ENCODE measurements at regions not wholly inside any gene's neighbourhood (a gene's known extent, or its start where the extent isn't known, plus 50 kb on each side); places are given as distances from the start of the nearest gene placed in this dataset.
"Not testable (repeated sequence)": the region's sequence is repeated elsewhere in the genome, so short reads cannot be mapped to it uniquely, and the experiment has no call there.

DNA sequence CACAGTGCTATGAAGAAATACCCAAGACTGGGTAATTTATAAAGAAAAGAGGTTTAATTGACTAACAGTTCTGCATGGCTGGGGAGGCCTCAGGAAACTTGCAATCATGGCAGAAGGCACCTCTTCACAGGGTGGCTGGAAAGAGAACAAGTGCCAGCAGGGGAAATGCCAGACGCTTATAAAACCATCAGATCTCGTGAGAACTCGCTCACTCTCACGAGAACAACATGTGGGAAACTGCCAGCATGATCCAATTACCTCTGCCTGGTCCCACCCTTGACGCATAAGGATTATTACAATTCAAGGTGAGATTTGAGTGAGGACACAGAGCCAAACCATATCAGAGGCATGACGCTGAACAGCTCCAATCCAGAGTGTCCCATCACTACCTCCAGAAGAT, 73.7 kb upstream of the RPL38 start:
- DNase-seq = not testable (repeated sequence)

DNA sequence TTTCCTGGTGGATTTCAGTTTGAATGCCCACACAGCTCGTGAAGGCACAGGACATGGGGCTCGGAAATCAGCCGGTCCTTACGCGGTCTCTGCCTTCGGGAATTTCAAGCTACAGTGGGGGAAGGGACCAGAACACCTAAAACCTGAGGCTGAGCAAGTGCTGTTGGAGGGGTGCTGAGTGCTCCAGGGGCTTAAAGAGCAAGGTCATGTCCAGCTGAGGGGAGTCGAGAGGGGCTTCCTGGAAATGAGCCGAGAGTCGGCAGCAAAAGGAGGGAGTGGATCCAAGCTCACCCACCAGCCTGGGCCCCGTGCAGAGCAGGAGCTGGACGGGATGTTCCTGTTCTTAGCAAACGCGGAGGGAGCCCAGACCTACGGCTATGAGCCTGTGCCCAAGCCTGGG, 73.2 kb upstream of the RPL38 start:
- no peak for DNase-seq

- DNase-seq = no peak
Observed at GRCh38 chr17:74130841-74131240, 72.6 kb upstream of the RPL38 start.

DNA sequence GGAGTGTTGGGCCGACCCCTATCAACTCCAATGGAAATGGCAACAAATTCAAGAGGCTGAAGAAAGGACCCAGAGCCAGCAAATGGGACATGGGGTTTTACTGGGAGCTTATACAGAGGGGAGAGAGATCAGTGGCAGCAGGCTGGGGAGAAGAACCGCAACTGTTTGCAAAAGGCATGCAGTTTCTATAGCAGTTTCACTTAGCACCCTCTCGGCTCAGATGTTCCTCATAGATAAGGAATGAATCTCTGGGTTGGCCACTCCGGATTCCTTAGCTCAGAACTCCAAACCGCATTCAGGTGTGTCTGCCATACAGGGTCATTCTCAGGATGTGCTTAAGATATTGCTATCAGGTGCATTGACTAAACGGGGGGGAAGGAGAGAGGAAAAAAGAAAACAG, 71.1 kb upstream of the RPL38 start:
- DNase-seq = no peak

DNA sequence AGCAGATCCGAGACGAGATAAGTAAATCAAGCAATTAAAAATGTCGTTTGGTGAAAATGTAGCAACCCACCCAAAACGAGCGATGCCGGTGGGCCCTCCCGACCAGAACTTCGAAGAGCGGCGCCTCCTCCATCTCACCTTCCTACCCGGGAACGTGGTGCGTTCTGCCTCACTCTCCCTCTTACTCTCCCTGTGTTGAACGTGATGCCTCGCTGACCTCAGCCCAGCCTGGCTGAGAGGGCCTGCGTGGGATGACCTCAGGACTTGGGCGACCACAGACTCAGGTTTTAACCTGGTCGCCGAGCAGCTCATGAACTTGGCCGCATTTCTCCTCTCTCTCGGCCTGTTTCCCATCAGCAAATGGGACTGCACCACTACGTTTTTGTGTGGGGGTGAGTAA, 69.7 kb upstream of the RPL38 start:
- no peak for DNase-seq

GRCh38 chr17:74134234-74134633, 69.2 kb upstream of the RPL38 start:
- not testable (repeated sequence) for DNase-seq

DNA sequence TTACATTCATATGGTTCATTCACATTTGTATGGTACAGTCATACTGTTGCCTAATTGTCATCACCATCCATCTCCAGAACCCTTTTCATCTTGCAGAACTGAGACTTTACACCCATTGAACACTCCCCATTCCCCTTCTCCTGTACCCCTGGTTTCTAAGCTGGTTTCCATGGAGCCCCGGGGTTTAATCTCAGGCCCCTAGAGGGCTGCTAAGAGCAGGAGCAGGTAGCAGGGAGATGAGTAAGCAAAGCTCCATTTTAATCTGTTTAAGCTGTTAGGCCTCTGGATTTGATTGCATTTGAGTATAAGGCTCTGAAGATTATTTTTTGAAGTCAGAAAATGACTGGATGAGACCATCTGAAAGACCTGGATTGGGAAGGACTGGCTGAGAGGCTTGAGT, 68.5 kb upstream of the RPL38 start:
- DNase-seq = no peak

- DNase-seq = no peak
Observed at GRCh38 chr17:74135391-74136167, 67.9 kb upstream of the RPL38 start.

- no peak for DNase-seq
Observed at GRCh38 chr17:74137416-74137815, 66.1 kb upstream of the RPL38 start.

DNA sequence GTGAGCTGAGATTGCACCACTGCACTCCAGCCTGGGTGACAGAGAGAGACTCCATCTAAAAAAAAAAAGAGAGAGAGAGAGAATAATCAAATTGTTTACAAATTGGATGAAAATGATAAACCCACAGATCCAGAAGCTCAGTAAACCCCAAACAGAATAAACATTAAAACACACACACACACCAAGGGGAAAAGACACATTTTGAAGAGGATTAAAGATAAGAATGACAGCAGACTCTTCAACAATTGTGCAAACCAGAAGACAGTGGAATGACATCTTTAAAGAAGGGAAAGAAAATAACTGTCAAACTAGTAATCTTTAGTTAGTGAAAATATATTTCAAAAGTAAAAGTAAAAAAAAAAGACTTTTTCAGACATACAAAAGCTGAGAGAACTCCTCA, 64.4 kb upstream of the RPL38 start:
- DNase-seq = no peak

DNA sequence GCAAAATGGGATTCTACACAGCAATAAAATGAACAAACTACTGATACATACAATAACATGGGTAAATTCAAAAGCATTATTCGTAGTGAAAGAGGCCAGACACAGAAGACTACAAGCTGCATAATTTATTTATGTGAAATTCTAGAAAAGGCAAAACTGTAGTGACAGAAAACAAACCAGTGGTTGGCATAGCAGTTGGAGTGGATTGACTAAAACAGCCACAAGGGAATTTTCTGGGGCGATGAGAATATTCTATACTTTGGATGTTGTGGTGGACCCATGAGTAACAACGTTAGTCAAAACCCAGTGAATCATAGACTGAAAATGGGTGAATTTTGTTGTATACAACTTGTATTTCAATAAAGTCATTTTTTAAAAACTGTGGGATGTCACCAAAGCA, 63.2 kb upstream of the RPL38 start:
- DNase-seq = no peak

DNA sequence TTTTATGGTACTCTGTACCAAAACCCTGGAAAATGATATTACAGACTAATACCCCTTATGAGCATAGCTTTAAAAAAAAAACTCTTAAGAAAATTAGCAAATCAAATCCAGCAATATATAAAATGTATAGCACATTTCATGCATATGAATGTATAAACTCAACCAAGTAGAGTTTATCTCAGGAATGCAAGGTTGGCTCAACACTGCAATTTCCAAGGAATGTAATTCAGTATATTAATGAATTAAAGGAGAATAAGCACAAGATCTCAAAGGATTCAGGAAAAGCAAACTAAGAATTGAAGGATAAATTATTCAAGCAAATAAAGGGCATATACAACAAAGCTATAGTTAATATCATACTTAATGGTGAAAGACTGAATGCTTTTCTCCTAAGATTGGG, 61.9 kb upstream of the RPL38 start:
- DNase-seq = no peak

- not testable (repeated sequence) for DNase-seq
Observed at GRCh38 chr17:74143318-74143717, 60.2 kb upstream of the RPL38 start.

DNA sequence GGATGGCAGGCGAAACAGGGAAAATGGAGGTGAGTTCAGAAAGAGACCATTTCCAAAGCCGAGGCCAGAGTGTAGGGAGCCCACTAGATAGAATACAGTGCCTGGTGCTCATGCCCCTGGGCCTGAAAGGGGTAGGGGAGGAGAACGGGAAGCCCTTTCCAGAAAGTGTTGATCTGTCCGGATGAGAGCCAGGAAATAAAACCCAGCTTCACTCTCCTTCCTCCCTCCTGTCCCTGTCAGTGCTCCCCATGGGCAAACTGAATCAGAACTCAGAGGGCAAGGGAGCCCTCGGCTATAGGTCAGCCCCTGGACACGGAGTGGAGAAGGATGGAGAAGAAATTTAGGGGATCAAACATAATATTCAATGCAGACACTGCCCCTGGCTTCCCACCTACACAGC, 57.7 kb upstream of the RPL38 start:
- DNase-seq = no peak

DNA sequence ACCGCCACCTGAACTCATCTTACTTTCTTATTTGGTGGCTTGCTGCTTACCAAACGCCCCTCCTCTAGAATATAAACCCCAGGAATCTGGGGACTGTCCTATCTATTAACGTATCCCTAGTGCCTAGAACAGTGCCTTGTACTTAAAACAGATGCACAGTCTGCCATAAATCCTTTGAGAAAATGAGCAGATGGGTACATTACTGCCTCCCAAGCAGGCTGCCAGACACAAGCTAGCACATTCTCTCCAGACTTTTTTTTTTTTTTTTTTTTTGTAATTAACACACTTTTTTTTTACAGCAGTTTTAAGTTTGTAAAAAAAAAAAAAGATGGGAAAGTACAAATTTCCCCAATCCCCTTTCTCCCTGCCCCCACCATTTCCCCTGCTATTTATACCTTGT, 57.3 kb upstream of the RPL38 start:
- no peak for DNase-seq

- DNase-seq = no peak
Observed at GRCh38 chr17:74147056-74147835, 56.2 kb upstream of the RPL38 start.

- DNase-seq = no peak
Observed at GRCh38 chr17:74147966-74148365, 55.5 kb upstream of the RPL38 start.

GRCh38 chr17:74148446-74148845, 55.0 kb upstream of the RPL38 start:
- no peak for DNase-seq

- no peak for DNase-seq
Observed at GRCh38 chr17:74148901-74149596, 54.4 kb upstream of the RPL38 start.

GRCh38 chr17:74149597-74150427, 53.7 kb upstream of the RPL38 start:
- DNase-seq = no peak

GRCh38 chr17:74150428-74151025, 53.0 kb upstream of the RPL38 start:
- DNase-seq = no peak

DNA sequence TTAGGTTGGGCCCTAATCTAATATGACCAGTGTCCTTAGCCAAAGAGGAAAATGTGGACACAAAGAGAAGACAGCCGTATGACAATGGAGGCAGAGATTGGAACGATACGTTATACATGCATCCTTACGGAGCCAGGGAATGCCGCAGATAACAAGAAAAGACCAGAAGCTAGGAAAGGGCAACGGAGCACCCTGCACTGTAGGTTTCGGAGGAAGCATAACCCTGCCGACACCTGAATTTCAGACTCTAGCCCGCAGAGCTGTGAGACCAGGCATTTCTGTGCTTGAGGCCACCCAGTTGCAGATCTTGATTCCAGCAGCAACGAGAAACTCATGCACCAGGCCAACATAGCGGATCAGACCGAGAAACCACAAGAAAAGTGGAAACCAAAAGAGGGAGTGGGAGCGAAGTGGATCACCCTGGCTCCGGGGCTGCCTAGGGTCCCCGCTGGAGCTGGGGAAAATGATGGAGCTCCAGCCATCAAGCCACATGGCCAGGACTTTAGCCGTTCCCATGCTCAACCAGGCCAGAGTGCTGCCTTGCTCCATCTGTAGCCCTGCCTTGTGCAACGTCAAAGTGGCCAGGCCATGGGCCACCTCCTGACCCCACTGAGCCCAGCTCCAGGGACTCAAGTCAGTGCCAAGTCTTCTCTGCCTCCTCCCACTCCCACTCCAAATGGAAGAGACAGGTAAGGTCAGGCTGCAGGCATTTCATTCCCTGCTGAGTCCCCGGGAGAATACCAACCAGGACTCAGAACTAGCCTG, 51.7 kb upstream of the RPL38 start:
- DNase-seq = no peak

Measured in NCI-H1436 treated with DMSO at 0.1 percent for 48 hours (cell line).